ENCODE measurements at regions not wholly inside any gene's neighbourhood (a gene's known extent, or its start where the extent isn't known, plus 50 kb on each side); places are given as distances from the start of the nearest gene placed in this dataset.

- TF ChIP-seq CTCF (IDR thresholded peaks at IDR 0.05; ENCODE audit: extremely low read depth, missing control alignments), result no peak
- DNase-seq (ENCODE audit: low spot score), result no peak
Measured at GRCh38 chr2:2662847-2663356, 331.8 kb upstream of the MYT1L start.

- DNase-seq (ENCODE audit: low spot score), result no peak
- no peak for TF ChIP-seq CTCF (IDR thresholded peaks at IDR 0.05; ENCODE audit: extremely low read depth, missing control alignments)
Measured at GRCh38 chr2:2662037-2662846, 331.2 kb upstream of the MYT1L start.

GRCh38 chr2:2660789-2661355, 329.8 kb upstream of the MYT1L start:
- no peak for DNase-seq (ENCODE audit: low spot score)
- no peak for TF ChIP-seq CTCF (IDR thresholded peaks at IDR 0.05; ENCODE audit: extremely low read depth, missing control alignments)

- DNase-seq (ENCODE audit: low spot score), result no peak
- no peak for TF ChIP-seq CTCF (IDR thresholded peaks at IDR 0.05; ENCODE audit: extremely low read depth, missing control alignments)
Measured at GRCh38 chr2:2657121-2657962, 326.3 kb upstream of the MYT1L start.

- no peak for DNase-seq (ENCODE audit: low spot score)
- TF ChIP-seq CTCF (IDR thresholded peaks at IDR 0.05; ENCODE audit: extremely low read depth, missing control alignments), result no peak
Measured at GRCh38 chr2:2656115-2657011, 325.3 kb upstream of the MYT1L start.

GRCh38 chr2:2655453-2656114, 324.5 kb upstream of the MYT1L start:
- no peak for DNase-seq (ENCODE audit: low spot score)
- no peak for TF ChIP-seq CTCF (IDR thresholded peaks at IDR 0.05; ENCODE audit: extremely low read depth, missing control alignments)
